Peyer's patch (tissue), 4 donors: ENCODE measurements at regions not wholly inside any gene's neighbourhood (a gene's known extent, or its start where the extent isn't known, plus 50 kb on each side); places are given as distances from the start of the nearest gene placed in this dataset.

ENCODE experiments used
- POLR2A ChIP-seq, 2 donors: fragments of 450-650 bp; IDR thresholded peaks; one replicate each; pipeline ENCODE4 v1.5.1; 2017; ENCODE audit warnings: antibody characterized with exemption in 2 of 2, mild to moderate bottlenecking in 2 of 2, moderate library complexity in 2 of 2
- TF ChIP-seq, protein P1 (sequence below), 6 experiments: fragments of 450-650 bp in 4 of 6; fragments of 200-600 bp in 2 of 6; sonication (generic) in 1 of 6; IDR thresholded peaks; one replicate each; pipeline ENCODE4 v1.5.1; 2017 to 2019; ENCODE audit warnings: antibody characterized with exemption in 6 of 6, mild to moderate bottlenecking in 3 of 6, moderate library complexity in 1 of 6

GRCh38 chr7:110129159-110129558, 961.8 kb upstream of the LRRN3 start:
- TF ChIP-seq, protein P1, sequence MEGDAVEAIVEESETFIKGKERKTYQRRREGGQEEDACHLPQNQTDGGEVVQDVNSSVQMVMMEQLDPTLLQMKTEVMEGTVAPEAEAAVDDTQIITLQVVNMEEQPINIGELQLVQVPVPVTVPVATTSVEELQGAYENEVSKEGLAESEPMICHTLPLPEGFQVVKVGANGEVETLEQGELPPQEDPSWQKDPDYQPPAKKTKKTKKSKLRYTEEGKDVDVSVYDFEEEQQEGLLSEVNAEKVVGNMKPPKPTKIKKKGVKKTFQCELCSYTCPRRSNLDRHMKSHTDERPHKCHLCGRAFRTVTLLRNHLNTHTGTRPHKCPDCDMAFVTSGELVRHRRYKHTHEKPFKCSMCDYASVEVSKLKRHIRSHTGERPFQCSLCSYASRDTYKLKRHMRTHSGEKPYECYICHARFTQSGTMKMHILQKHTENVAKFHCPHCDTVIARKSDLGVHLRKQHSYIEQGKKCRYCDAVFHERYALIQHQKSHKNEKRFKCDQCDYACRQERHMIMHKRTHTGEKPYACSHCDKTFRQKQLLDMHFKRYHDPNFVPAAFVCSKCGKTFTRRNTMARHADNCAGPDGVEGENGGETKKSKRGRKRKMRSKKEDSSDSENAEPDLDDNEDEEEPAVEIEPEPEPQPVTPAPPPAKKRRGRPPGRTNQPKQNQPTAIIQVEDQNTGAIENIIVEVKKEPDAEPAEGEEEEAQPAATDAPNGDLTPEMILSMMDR (IDR thresholded peaks at IDR 0.05), result no peak
- TF ChIP-seq POLR2A (IDR thresholded peaks at IDR 0.05), result no peak
